ENCODE measurements at regions not wholly inside any gene's neighbourhood (a gene's known extent, or its start where the extent isn't known, plus 50 kb on each side); places are given as distances from the start of the nearest gene placed in this dataset.

DNA sequence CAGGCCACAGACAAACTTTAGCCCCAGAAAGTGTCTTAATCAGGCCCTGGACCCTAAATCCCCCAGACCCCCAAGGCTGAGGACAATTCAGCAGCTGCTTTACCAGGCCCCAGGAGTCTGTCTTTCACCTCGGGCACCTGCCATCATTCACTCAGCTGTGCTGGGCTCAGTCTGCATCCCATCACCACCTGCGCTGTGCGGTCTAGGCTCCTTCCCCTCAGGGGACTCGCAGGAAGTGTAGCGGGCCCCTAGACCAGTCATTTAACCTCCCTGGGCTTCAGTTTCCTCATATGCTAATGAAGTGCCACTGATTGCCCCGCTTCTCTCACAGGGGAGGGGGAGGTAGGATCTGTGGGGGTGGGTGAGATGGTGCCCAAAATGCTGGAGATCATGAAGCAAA lies 76.4 kb upstream of the ZMIZ1 start:
- H3K27ac Mint-ChIP-seq: peak overlapping the region; percentile 63
- ATAC-seq (ENCODE audit: low read depth) (peak; percentile 96), DNase-seq (peak; percentile 44)
- no peaks in the 10 kb centered on the region for H3K27me3 Mint-ChIP-seq
- peak overlapping the region; percentile 19 for H3K4me3 Mint-ChIP-seq
- H3K9me3 Mint-ChIP-seq: no peaks in the 10 kb centered on the region
- no peaks in the 10 kb centered on the region for H3K36me3 Mint-ChIP-seq
- POLR2A ChIA-PET: interaction anchor here (0.8 kb wide), 1 partner anchor 19 kb away, joined by 3 read pairs; no protein-coding TSS in a partner anchor
- peaks cover 4% of the 10 kb centered on the region for H3K4me1 Mint-ChIP-seq

DNA sequence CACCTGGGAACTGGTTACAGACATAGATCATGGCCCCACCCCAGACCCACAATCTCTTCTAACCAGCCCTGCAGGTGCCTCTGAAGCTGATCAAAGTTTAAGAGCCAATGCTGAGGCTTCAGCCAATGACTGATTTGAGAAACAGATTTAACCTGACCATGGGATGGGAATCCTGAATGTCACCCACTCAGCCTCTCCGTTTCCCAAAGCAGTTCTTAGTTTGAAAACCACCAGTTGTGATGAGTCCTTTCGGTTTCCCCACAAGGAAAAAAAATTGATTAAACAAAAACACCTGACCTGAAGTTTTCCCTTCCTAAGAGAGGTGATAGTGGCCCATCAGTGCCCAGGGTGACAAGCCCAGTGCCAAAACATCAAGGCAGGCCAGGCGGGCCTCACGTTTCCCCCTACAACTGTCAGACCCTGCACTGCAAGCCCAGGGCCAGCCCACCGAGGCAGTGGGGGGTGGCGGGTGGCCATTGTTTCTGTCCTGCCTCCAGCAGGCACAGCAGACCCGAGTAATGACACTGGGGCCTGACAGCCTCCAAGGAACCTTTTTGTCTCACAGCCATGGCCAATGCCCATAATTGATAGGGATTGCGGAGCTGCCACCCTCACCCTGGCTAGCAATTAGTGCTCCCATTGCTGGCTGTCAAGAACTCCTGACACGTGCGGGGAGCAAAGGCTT lies 75.4 kb upstream of the ZMIZ1 start:
- Mint-ChIP-seq H3K36me3 (no peaks in the 10 kb centered on the region), H3K27me3 (no peaks in the 10 kb centered on the region), H3K9me3 (no peaks in the 10 kb centered on the region), H3K4me1 (peaks cover 4% of the 10 kb centered on the region), H3K27ac (peak overlapping the region; percentile 63), H3K4me3 (no peak overlapping the region)
- ATAC-seq (ENCODE audit: low read depth) (no peak), DNase-seq (no peak)
- POLR2A ChIA-PET: interaction anchor here (0.8 kb wide), 1 partner anchor 20 kb away, joined by 3 read pairs; no protein-coding TSS in a partner anchor

DNA sequence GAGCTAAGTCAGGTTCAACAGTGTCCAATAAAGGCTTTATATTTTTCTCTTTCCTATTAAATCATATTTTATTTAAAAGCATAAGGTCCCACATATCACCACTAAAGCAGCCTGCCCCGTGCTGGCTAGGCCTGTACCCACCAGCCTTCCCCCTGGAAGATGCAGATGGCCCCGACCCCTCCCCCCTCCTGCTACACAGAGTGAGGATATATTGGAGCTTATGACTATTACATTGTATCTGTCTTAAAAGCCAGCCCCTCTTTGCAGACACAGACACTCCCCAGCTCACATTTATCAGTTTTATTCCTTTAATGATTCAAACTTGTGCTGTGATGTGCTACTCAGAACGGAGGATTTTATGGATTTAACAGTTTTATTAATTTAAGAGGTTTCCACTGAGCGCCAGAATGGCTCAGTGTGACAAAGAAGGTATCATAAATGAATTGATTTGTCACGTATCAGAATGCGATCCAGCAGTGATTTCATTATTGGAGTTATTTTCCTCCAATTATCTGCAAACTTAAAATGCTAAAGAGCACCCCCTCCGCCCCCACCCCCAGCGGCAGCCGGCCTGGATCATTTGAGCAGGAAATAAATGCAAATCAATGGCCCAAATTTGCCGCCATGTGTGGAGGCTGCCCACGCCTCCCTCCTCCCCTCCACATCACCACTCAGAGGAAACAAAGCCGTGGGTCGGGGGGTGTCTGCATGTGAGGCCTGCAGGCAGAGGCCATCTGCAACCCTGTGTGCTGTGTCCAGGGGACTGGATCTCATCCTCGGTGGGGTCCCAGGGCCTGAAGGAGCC lies 72.6 kb upstream of the ZMIZ1 start:
- DNase-seq (no peak), ATAC-seq (ENCODE audit: low read depth) (no peak)
- Mint-ChIP-seq H3K4me3 (no peak overlapping the region), H3K4me1 (peaks cover 6% of the 10 kb centered on the region), H3K27ac (no peak overlapping the region), H3K36me3 (no peaks in the 10 kb centered on the region), H3K27me3 (peaks cover 1% of the 10 kb centered on the region), H3K9me3 (no peaks in the 10 kb centered on the region)
- POLR2A ChIA-PET: no interaction called here

DNA sequence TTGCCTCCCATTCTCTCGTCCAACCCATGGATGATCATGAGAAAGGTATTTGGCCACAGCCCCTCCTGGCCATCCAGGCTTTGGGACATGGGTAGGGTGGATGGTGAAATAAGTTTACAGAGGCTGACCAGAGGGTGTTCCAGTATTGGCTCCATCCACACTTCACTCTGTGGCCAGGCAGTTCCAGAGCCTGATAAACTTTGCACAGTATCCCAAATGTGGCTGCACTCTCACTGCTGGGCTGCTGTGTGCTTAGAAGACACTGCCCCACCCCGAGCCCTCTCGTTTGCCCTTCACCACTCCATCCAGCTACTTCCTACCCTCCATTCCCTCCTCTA lies 72.0 kb upstream of the ZMIZ1 start:
- POLR2A ChIA-PET: no interaction called here
- peaks cover 10% of the 10 kb centered on the region for H3K4me1 Mint-ChIP-seq
- no peak for ATAC-seq (ENCODE audit: low read depth)
- H3K9me3 Mint-ChIP-seq: no peaks in the 10 kb centered on the region
- H3K27ac Mint-ChIP-seq: no peak overlapping the region
- H3K27me3 Mint-ChIP-seq: peaks cover 2% of the 10 kb centered on the region
- no peak for DNase-seq
- H3K4me3 Mint-ChIP-seq: no peak overlapping the region
- no peaks in the 10 kb centered on the region for H3K36me3 Mint-ChIP-seq

DNA sequence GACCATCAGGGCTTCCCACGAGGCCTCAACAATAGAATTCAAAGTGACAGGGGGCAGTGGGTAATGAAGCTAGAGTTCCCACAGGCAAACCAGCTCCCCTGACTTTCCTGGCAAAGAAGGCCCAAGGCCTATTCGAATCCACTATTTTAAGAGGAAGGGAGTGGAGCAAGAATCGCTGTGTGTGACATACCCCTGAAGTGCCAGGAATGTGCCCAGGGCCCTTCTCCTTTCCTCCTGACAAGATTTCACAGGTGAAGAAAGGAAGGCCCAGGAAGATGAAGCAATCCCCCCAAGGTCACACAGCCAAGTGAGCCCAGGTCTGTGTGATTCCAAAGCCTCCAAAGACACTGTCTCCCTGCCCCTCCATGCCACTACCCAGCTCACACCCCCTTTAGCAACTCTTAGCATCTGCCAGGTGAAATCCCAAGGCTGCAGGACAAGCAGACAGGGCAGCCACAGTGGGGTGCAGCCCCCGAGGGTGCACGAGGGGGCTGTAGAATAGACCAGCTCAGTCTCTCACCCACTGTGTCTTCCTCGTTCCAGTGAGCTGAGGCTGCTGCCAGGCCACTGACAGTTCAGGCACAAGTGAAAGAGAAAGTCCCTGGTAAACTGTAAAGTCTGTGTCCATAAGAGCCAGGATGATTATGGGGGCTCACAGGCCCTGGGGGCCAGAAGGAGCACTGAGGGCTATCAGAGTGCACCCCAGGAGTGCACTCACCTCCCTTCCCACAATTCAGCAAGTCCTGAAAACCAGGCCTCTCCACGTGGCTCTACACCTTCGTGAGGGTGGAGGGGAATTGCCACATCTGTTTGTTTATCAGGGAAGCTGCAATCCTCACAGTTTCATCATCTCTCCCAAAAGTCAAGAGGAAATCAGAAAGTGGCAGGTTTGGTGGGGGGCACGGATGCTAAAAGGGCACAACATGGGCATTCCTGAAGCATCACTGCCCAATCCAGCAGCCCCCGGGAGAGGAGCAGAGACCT lies 70.8 kb upstream of the ZMIZ1 start:
- Mint-ChIP-seq H3K36me3 (no peaks in the 10 kb centered on the region), H3K27me3 (peaks cover 2% of the 10 kb centered on the region), H3K27ac (no peak overlapping the region), H3K4me3 (no peak overlapping the region), H3K4me1 (peaks cover 6% of the 10 kb centered on the region), H3K9me3 (no peaks in the 10 kb centered on the region)
- no peak for DNase-seq
- ATAC-seq (ENCODE audit: low read depth): peak; percentile 53
- POLR2A ChIA-PET: no interaction called here

DNA sequence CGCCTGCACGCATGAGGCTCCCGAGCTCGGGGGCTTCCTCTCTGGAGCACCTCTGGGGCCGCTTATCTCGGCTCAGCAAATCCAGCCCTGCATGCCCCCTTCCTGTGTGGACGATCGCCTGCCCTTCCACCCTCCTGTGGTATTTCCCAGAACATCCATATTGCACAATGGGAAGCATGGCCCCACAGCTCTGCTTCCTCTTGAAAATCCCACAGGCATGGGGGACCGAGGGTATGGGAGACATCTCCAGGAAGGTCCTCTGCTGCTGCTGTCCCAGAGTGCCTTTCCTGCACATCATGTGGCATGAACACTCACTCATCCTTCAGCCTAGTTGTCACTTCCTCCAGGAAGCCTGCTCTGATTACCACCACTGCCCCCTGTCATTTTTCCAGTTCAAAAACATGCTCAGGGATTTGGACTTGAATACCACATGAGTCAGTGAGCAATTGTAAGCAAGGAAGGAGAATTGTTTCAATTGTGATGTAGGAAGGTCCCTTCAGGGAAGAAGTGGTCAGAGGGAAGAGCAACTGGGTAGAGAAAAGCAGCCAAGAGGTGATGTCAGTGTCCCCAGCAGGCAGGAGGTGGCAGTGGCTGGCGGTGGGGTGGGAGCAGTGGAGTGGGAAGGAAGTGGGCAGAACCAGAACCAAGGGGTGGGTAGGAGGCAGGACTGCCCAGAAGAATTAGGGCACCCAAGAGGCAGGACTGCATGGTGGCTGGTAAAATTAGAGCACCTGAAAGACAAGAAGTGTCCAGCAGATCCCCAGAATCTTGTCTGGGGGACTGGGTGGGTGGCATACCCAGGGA lies 67.5 kb upstream of the ZMIZ1 start:
- no peak for ATAC-seq (ENCODE audit: low read depth)
- Mint-ChIP-seq H3K4me3 (no peak overlapping the region), H3K9me3 (no peaks in the 10 kb centered on the region), H3K4me1 (peaks cover 6% of the 10 kb centered on the region), H3K27me3 (peaks cover 2% of the 10 kb centered on the region), H3K36me3 (no peaks in the 10 kb centered on the region), H3K27ac (no peak overlapping the region)
- DNase-seq: no peak
- POLR2A ChIA-PET: no interaction called here

DNA sequence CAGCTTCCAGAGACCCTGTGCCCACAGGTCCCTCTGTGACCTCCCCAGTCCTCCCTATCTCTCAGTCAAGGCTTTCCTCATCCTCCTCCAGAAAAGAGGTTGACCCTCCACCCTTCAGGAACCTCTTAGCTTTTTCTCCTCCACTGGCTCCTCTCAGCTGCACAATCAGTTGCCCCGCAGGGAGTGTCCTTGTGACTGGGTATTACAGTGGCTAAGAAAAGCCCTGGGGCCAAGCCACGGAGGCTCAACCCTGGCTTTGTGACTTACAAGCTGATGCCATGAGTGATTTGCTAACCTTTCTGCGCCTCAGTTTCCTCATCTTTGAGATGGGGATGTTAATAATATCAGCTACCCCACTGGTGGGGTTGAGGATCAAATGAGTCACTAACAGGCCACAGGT lies 66.4 kb upstream of the ZMIZ1 start:
- ATAC-seq (ENCODE audit: low read depth) (no peak), DNase-seq (no peak)
- Mint-ChIP-seq H3K9me3 (no peaks in the 10 kb centered on the region), H3K27ac (no peak overlapping the region), H3K27me3 (peaks cover 5% of the 10 kb centered on the region), H3K36me3 (no peaks in the 10 kb centered on the region), H3K4me3 (no peak overlapping the region), H3K4me1 (peaks cover 6% of the 10 kb centered on the region)
- POLR2A ChIA-PET: interaction anchor here (0.7 kb wide), 1 partner anchor 377 kb away, joined by 3 read pairs; no protein-coding TSS in a partner anchor

DNA sequence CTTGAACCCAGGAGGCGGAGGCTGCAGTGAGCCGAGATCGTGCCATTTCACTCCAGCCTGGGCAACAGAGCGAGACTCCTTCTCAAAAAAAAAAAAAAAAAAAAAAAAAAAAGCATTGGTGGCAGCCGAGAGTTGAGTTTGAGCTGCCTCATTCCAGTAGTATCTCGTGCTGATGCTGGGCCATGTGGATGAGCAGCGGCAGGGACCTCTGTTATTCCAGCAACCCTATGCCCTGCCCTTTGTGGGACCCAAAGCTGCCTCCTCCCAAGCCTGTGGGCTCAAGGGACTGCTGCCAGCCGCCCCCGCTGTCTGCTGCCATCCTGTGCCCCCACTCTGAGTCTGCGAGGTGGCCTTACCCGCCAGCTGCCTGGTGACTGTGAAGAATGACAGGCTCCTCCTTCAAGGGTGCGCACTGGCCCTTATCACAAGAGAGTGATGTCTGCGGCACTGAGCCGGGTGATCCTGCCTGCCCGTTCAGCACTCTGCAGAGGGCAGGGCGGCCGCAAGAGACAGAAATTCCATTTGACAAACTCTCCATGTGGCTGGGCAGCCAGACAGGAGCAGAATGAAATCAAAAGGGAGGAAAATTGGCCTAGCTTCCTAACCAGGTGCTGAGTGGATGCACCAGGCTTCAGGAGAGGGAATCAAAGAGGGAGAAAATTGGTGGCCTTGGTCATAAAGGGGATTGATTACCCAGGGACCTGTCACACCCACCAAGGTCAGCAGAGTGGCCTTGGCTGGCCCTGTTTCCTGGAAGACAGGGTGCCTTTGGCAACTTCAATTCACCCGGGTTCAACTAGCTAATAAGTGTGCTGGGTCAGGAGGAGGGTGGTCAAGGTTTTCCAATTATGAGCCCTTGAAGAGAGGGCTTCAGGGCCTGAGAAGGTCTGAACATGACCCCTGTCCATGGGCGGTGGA lies 65.3 kb upstream of the ZMIZ1 start:
- Mint-ChIP-seq H3K27me3 (peaks cover 5% of the 10 kb centered on the region), H3K27ac (no peak overlapping the region), H3K9me3 (no peaks in the 10 kb centered on the region), H3K4me1 (peaks cover 6% of the 10 kb centered on the region), H3K36me3 (no peaks in the 10 kb centered on the region), H3K4me3 (no peak overlapping the region)
- no peak for ATAC-seq (ENCODE audit: low read depth)
- POLR2A ChIA-PET: no interaction called here
- DNase-seq: no peak

DNA sequence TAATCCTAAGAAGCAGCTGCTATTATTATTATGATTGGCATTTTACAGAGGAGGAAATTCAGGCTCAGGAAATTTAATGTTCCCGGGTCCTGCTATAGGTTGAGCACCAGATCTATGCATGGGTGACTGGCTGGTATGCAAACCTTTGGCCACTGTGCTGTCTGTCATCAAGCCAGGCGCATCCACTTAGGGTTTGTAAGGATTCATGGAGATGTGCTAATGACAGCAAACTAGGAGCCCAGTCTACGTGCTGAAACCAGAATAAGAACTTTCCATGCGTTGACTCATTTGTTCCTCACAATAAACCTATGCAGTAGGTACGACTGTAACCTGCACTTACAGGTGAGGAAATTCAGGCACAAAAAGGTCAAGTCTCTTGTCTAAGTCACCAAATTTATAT lies 64.5 kb upstream of the ZMIZ1 start:
- H3K27me3 Mint-ChIP-seq: peaks cover 5% of the 10 kb centered on the region
- H3K27ac Mint-ChIP-seq: no peak overlapping the region
- no peak for ATAC-seq (ENCODE audit: low read depth)
- H3K36me3 Mint-ChIP-seq: no peaks in the 10 kb centered on the region
- POLR2A ChIA-PET: no interaction called here
- H3K4me1 Mint-ChIP-seq: peaks cover 6% of the 10 kb centered on the region
- DNase-seq: no peak
- H3K4me3 Mint-ChIP-seq: no peak overlapping the region
- no peaks in the 10 kb centered on the region for H3K9me3 Mint-ChIP-seq

DNA sequence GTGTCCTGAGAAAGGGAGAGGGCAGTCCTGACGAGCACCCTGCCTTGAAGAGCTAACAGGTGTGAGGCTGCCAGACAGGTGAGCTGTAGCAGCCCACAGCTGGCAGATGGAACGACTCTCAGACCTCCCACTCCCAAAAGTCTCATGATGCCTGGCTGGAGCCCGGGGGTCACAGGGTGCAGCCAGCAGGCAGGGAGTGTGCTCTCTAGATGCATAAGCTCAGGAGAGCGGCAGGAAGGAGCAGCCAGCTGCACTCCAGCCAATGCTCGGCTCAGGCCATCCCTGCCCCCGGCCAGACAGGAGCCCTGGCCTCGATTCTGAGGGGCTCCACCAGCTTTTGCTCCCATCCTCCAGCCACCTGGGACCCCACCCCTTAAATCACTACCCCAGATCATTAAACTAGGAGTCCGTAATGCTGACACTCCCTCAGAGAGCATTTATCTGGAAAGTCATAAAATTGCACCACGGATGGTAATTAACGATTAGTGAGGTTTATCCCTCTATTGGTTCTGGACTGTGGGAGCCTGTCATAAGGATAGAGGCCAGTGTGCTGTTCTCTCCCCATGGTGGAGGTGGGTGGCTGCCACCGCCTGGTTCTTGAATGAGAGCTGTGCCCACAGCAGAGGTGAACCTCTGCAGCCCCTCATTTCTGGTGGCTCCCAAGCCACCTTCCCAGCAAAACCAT lies 63.5 kb upstream of the ZMIZ1 start:
- Mint-ChIP-seq H3K27ac (no peak overlapping the region), H3K36me3 (no peaks in the 10 kb centered on the region), H3K9me3 (no peaks in the 10 kb centered on the region), H3K4me1 (peaks cover 6% of the 10 kb centered on the region), H3K4me3 (no peak overlapping the region), H3K27me3 (peaks cover 5% of the 10 kb centered on the region)
- DNase-seq (no peak), ATAC-seq (ENCODE audit: low read depth) (no peak)
- POLR2A ChIA-PET: no interaction called here

DNA sequence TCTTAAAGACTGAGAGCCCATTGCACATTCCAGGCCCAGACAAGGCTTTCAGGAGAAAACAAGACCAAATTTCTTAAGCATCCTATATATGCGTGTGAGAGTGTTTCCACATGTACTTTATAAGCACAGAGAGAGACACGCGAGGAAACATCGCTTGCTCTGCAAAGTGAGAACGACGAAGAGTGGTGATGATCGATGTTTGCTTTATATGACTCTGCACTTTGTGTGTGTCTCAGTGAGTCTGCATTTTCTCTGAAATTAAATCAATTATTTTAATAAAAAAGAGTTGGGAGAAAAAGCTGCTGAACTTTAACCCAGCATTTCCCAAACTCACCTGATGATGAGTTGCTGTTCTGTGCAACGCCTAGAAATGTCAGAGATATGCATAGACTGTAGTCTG lies 61.7 kb upstream of the ZMIZ1 start:
- Mint-ChIP-seq H3K27me3 (peaks cover 3% of the 10 kb centered on the region), H3K4me3 (no peak overlapping the region), H3K27ac (no peak overlapping the region), H3K9me3 (no peaks in the 10 kb centered on the region), H3K4me1 (no peaks in the 10 kb centered on the region), H3K36me3 (no peaks in the 10 kb centered on the region)
- POLR2A ChIA-PET: no interaction called here
- DNase-seq (no peak), ATAC-seq (ENCODE audit: low read depth) (no peak)
